ENCODE measurements at regions not wholly inside any gene's neighbourhood (a gene's known extent, or its start where the extent isn't known, plus 50 kb on each side); places are given as distances from the start of the nearest gene placed in this dataset.
"Not testable (repeated sequence)": the region's sequence is repeated elsewhere in the genome, so short reads cannot be mapped to it uniquely, and the experiment has no call there.

- no peaks in the 10 kb centered on the region for H3K36me3 Mint-ChIP-seq
- ATAC-seq (no peak), DNase-seq (ENCODE audit: low spot score in 2 of 2) (no peak)
- peaks cover 5 to 6% of the 10 kb centered on the region in 2 donors for H3K9me3 Mint-ChIP-seq
- H3K27ac Mint-ChIP-seq: no peak overlapping the region
Measured at GRCh38 chr4:176622251-176622948, 170.3 kb downstream of the VEGFC start.

- not testable (repeated sequence) for H3K27ac Mint-ChIP-seq; ATAC-seq; H3K36me3 Mint-ChIP-seq; DNase-seq (ENCODE audit: low spot score in 2 of 2)
- peaks cover 0 to 10% of the 10 kb centered on the region in 2 donors for H3K9me3 Mint-ChIP-seq
Measured at GRCh38 chr4:176624983-176625610, 167.6 kb downstream of the VEGFC start.

GRCh38 chr4:176627916-176628315 is 164.8 kb downstream of the VEGFC start:
- DNase-seq (ENCODE audit: low spot score in 2 of 2): no peak
- Mint-ChIP-seq H3K36me3 (no peaks in the 10 kb centered on the region), H3K9me3 (peaks cover 0 to 11% of the 10 kb centered on the region in 2 donors), H3K27ac (no peak overlapping the region)
- ATAC-seq: no peak

- H3K9me3 Mint-ChIP-seq: peaks cover 0 to 5% of the 10 kb centered on the region in 2 donors
- no peak for ATAC-seq
- DNase-seq (ENCODE audit: low spot score in 2 of 2): no peak
- H3K27ac Mint-ChIP-seq: no peak overlapping the region
- no peaks in the 10 kb centered on the region for H3K36me3 Mint-ChIP-seq
Measured at GRCh38 chr4:176631611-176632010, 161.1 kb downstream of the VEGFC start.
